SK-N-MC (cell line): ENCODE measurements at regions not wholly inside any gene's neighbourhood (a gene's known extent, or its start where the extent isn't known, plus 50 kb on each side); places are given as distances from the start of the nearest gene placed in this dataset.

Experiments
- DNase-seq: peaks from one replicate; pipeline ENCODE4 v3.0.0-alpha.2; 2011; ENCODE audit warnings: low read depth, low spot score
- H3K27ac ChIP-seq: fragments of 200-600 bp; sonication (generic); 2 replicates; pipeline ENCODE4 v1.5.1; 2016; ENCODE audit warnings: mixed run types
- H3K36me3 ChIP-seq: fragments of 200-600 bp; sonication (generic); 2 replicates; pipeline ENCODE4 v1.6.1; 2017; ENCODE audit warnings: antibody characterized with exemption, low read length, mixed read lengths; ENCODE audit not compliant: insufficient read depth
- H3K4me3 ChIP-seq: fragments of 200-600 bp; sonication (generic); 2 replicates; pipeline ENCODE4 v1.5.1; 2016
- H3K9ac ChIP-seq: fragments of 200-600 bp; sonication (generic); 2 replicates; pipeline ENCODE4 v1.8.0; 2017; ENCODE audit warnings: mixed run types, mixed read lengths; ENCODE audit not compliant: insufficient read length
- H3K9me3 ChIP-seq: fragments of 200-600 bp; sonication (generic); 2 replicates; pipeline ENCODE4 v1.6.1; 2017; ENCODE audit warnings: low read depth, mild to moderate bottlenecking, antibody characterized with exemption, low read length, moderate library complexity, mixed read lengths
- EZH2 ChIP-seq: fragments of 200-600 bp; sonication (generic); IDR thresholded peaks from one replicate; pipeline ENCODE4 v1.6.1; 2017; ENCODE audit warnings: antibody characterized with exemption
- FOXP2 ChIP-seq: optimal IDR thresholded peaks from 2 replicates; pipeline ENCODE3; 2011; ENCODE audit warnings: mild to moderate bottlenecking, moderate library complexity; ENCODE audit not compliant: insufficient read depth; ENCODE audit errors: extremely low read length, control extremely low read depth
- POLR2AphosphoS5 ChIP-seq: IDR thresholded peaks from 2 replicates; pipeline ENCODE4 v1.6.1; 2012; ENCODE audit warnings: mild to moderate bottlenecking, low read depth, low read length, borderline replicate concordance

- no peak for DNase-seq
- Histone ChIP-seq H3K27ac (no peak overlapping the region), H3K4me3 (no peak overlapping the region), H3K36me3 (no peaks in the 10 kb centered on the region), H3K9ac (no peak overlapping the region), H3K9me3 (no peaks in the 10 kb centered on the region)
- no peak for TF ChIP-seq EZH2
- no peak for TF ChIP-seq FOXP2
- TF ChIP-seq POLR2AphosphoS5: no peak
Observed at GRCh38 chr19:28644169-28644775, 568.7 kb downstream of the UQCRFS1 start.

- H3K27ac ChIP-seq: no peak overlapping the region
- H3K9me3 ChIP-seq: no peaks in the 10 kb centered on the region
- no peak for DNase-seq
- TF ChIP-seq FOXP2 (no peak), EZH2 (no peak), POLR2AphosphoS5 (no peak)
- no peak overlapping the region for H3K4me3 ChIP-seq
- H3K9ac ChIP-seq: no peak overlapping the region
- H3K36me3 ChIP-seq: no peaks in the 10 kb centered on the region
Observed at GRCh38 chr19:28642787-28643683, 569.9 kb downstream of the UQCRFS1 start.

GRCh38 chr19:28641395-28641794 lies 571.6 kb downstream of the UQCRFS1 start:
- H3K27ac ChIP-seq: no peak overlapping the region
- DNase-seq: no peak
- H3K9me3 ChIP-seq: no peaks in the 10 kb centered on the region
- H3K9ac ChIP-seq: no peak overlapping the region
- TF ChIP-seq EZH2 (no peak), FOXP2 (no peak), POLR2AphosphoS5 (no peak)
- H3K36me3 ChIP-seq: no peaks in the 10 kb centered on the region
- no peak overlapping the region for H3K4me3 ChIP-seq

DNA sequence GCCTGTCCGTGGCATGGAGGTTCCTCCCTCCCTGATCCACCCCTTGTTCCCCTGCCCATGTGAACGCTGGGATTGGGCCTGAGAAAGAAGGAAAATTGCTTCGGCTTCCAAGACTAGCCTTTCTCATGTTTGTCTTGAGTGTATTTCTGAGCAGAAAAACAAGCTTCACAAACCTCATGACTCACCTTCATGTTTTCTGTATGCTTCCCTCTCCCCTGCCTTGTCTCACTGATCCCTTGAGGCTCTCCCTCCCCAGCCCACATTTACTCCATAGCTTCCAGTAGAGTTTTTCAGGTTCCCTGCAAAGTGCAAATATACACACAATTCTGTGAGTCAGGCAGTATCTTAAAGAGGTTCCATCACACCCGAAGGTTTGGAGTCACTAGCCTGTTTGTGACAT lies 572.4 kb downstream of the UQCRFS1 start:
- Histone ChIP-seq H3K36me3 (no peaks in the 10 kb centered on the region), H3K4me3 (no peak overlapping the region), H3K9me3 (no peaks in the 10 kb centered on the region), H3K27ac (no peak overlapping the region), H3K9ac (no peak overlapping the region)
- TF ChIP-seq EZH2 (no peak), POLR2AphosphoS5 (no peak), FOXP2 (no peak)
- no peak for DNase-seq

- Histone ChIP-seq H3K27ac (no peak overlapping the region), H3K36me3 (no peaks in the 10 kb centered on the region), H3K4me3 (no peak overlapping the region), H3K9me3 (no peaks in the 10 kb centered on the region), H3K9ac (no peak overlapping the region)
- TF ChIP-seq POLR2AphosphoS5: no peak
- no peak for TF ChIP-seq EZH2
- TF ChIP-seq FOXP2: no peak
- DNase-seq: no peak
Observed at GRCh38 chr19:28638445-28638844, 574.5 kb downstream of the UQCRFS1 start.

- no peak overlapping the region for H3K27ac ChIP-seq
- H3K4me3 ChIP-seq: no peak overlapping the region
- TF ChIP-seq POLR2AphosphoS5: no peak
- no peak for TF ChIP-seq EZH2
- TF ChIP-seq FOXP2: no peak
- H3K9me3 ChIP-seq: no peaks in the 10 kb centered on the region
- no peaks in the 10 kb centered on the region for H3K36me3 ChIP-seq
- no peak overlapping the region for H3K9ac ChIP-seq
- DNase-seq: no peak
Observed at GRCh38 chr19:28636706-28637105, 576.2 kb downstream of the UQCRFS1 start.

GRCh38 chr19:28636016-28636629 lies 576.8 kb downstream of the UQCRFS1 start:
- no peak overlapping the region for H3K27ac ChIP-seq
- H3K4me3 ChIP-seq: no peak overlapping the region
- DNase-seq: no peak
- no peaks in the 10 kb centered on the region for H3K9me3 ChIP-seq
- H3K9ac ChIP-seq: no peak overlapping the region
- H3K36me3 ChIP-seq: no peaks in the 10 kb centered on the region
- TF ChIP-seq EZH2 (no peak), POLR2AphosphoS5 (no peak), FOXP2 (no peak)

DNA sequence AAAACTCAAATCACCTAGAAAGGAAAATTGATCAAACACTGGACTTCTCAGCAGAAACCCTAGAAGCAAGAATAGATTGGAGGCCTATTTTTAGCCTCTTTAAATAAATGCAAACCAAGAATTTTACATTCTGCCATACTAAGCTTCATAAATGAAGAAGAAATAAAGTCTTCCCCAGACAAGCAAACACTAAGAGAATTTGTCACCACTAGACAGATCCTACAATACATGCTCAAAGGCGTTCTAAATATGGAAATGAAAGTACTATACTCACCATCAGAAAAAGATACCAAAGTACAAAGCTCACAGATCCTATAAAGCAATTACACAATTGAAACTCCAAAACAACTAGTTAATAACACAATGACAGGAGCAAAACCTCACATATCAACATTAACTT lies 578.1 kb downstream of the UQCRFS1 start:
- Histone ChIP-seq H3K9me3 (no peaks in the 10 kb centered on the region), H3K36me3 (no peaks in the 10 kb centered on the region), H3K9ac (no peak overlapping the region), H3K27ac (no peak overlapping the region), H3K4me3 (no peak overlapping the region)
- DNase-seq: no peak
- TF ChIP-seq FOXP2 (no peak), POLR2AphosphoS5 (no peak), EZH2 (no peak)
